HUES6 (cell line): ENCODE measurements at regions not wholly inside any gene's neighbourhood (a gene's known extent, or its start where the extent isn't known, plus 50 kb on each side); places are given as distances from the start of the nearest gene placed in this dataset.
"Not testable (repeated sequence)": the region's sequence is repeated elsewhere in the genome, so short reads cannot be mapped to it uniquely, and the experiment has no call there.

Source experiments
- H3K27ac ChIP-seq: 2 replicates; pipeline ENCODE4 v1.7.0; 2013; ENCODE audit warnings: low read depth, mild to moderate bottlenecking, low read length, inconsistent platforms
- H3K27me3 ChIP-seq: 2 replicates; pipeline ENCODE4 v1.6.1; 2013; ENCODE audit warnings: low read length; ENCODE audit not compliant: control insufficient read depth, insufficient read depth
- H3K36me3 ChIP-seq: 2 replicates; pipeline ENCODE4 v1.6.1; 2013; ENCODE audit warnings: low read length; ENCODE audit not compliant: control insufficient read depth, insufficient read depth
- H3K4me1 ChIP-seq: 2 replicates; pipeline ENCODE4 v1.6.1; 2013; ENCODE audit warnings: low read length; ENCODE audit not compliant: control insufficient read depth, insufficient read depth
- H3K4me3 ChIP-seq: 2 replicates; pipeline ENCODE4 v1.5.1; 2013; ENCODE audit warnings: low read depth, low read length
- H3K9ac ChIP-seq: one replicate; pipeline ENCODE4 v1.6.1; 2013; ENCODE audit warnings: mild to moderate bottlenecking, low read length
- H3K9me3 ChIP-seq: 2 replicates; pipeline ENCODE4 v1.6.1; 2013; ENCODE audit warnings: low read depth, low read length; ENCODE audit not compliant: control insufficient read depth, insufficient read depth

- Histone ChIP-seq H3K4me3 (no peak overlapping the region), H3K9me3 (peaks cover 15% of the 10 kb centered on the region), H3K36me3 (no peaks in the 10 kb centered on the region), H3K27ac (no peak overlapping the region), H3K9ac (no peak overlapping the region), H3K27me3 (no peaks in the 10 kb centered on the region), H3K4me1 (no peaks in the 10 kb centered on the region)
These were observed 220.7 kb upstream of the MSX2 start for GRCh38 chr5:174503461-174504265.

- Histone ChIP-seq H3K4me3 (no peak overlapping the region), H3K27me3 (no peaks in the 10 kb centered on the region), H3K9me3 (peaks cover 9% of the 10 kb centered on the region), H3K36me3 (no peaks in the 10 kb centered on the region), H3K9ac (no peak overlapping the region), H3K4me1 (no peaks in the 10 kb centered on the region), H3K27ac (no peak overlapping the region)
These were observed 220.1 kb upstream of the MSX2 start for GRCh38 chr5:174504266-174504726.

GRCh38 chr5:174505621-174506020 lies 218.8 kb upstream of the MSX2 start:
- Histone ChIP-seq H3K27ac (no peak overlapping the region), H3K9me3 (peaks cover 1% of the 10 kb centered on the region), H3K4me1 (no peaks in the 10 kb centered on the region)

GRCh38 chr5:174510782-174511453 lies 213.5 kb upstream of the MSX2 start:
- not testable (repeated sequence) for H3K9me3 ChIP-seq, H3K27me3 ChIP-seq, H3K9ac ChIP-seq, H3K27ac ChIP-seq, H3K36me3 ChIP-seq, H3K4me3 ChIP-seq, H3K4me1 ChIP-seq

More at GRCh38 chr5:174505621-174506020, 218.8 kb upstream of the MSX2 start:
- Histone ChIP-seq H3K4me3 (no peak overlapping the region), H3K9ac (no peak overlapping the region), H3K36me3 (no peaks in the 10 kb centered on the region), H3K27me3 (no peaks in the 10 kb centered on the region)

GRCh38 chr5:174511714-174512253 lies 212.6 kb upstream of the MSX2 start:
- no peak overlapping the region for H3K4me3 ChIP-seq
- H3K9ac ChIP-seq, result no peak overlapping the region
- no peaks in the 10 kb centered on the region for H3K4me1 ChIP-seq
- no peaks in the 10 kb centered on the region for H3K27me3 ChIP-seq
- H3K36me3 ChIP-seq, result no peaks in the 10 kb centered on the region
- H3K27ac ChIP-seq, result no peak overlapping the region
- H3K9me3 ChIP-seq, result peaks cover 3% of the 10 kb centered on the region; the same call in 1 of the 2 replicates

DNA sequence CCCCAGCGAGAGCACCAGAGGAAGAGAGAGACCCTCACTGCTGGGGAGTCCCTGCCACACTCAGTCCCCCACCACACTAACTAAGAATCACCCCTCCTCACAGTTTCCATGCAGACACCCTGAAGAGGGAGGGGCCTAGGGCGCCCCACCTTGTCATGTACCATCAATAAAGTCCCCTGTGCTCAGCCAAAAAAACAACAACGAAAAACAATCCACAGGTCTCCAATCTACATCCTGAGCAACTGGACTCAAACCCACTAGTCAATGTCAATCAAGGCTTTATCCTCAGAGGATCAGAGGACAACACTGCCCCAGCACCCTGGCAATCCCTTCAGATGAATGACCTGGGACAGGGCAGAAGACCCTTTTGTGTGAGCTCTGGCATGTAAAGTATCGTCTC lies 210.1 kb upstream of the MSX2 start:
- Histone ChIP-seq H3K36me3 (no peaks in the 10 kb centered on the region), H3K9ac (no peak overlapping the region), H3K27ac (no peak overlapping the region), H3K4me1 (peaks cover 12% of the 10 kb centered on the region), H3K4me3 (no peak overlapping the region), H3K9me3 (peaks cover 5% of the 10 kb centered on the region; the same call in 1 of the 2 replicates), H3K27me3 (no peaks in the 10 kb centered on the region)

DNA sequence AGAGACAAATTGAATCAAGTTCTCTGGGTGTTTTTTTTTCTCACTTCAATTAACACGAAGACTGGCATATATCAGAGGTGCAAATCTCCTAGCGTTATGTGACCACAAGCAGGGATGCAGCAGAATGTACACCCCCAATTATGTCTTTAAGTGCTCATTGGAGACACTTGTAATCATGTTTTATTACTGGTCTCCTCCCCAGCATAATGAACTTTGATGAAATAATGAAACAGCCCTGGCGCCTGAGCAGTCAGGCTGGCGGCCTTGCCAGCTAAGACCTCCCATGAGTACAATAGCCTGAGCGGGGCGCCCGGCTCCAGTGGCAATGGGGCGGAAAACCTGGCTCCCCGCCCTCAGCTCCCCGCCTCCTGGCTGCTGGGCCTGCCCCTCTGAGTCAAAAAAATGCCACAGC lies 209.4 kb upstream of the MSX2 start:
- no peak overlapping the region for H3K9ac ChIP-seq
- no peaks in the 10 kb centered on the region for H3K27me3 ChIP-seq
- H3K4me1 ChIP-seq, result peaks cover 19% of the 10 kb centered on the region
- H3K9me3 ChIP-seq, result peaks cover 5% of the 10 kb centered on the region; the same call in 1 of the 2 replicates
- H3K27ac ChIP-seq, result no peak overlapping the region
- no peak overlapping the region for H3K4me3 ChIP-seq
- no peaks in the 10 kb centered on the region for H3K36me3 ChIP-seq

GRCh38 chr5:174516741-174517140 lies 207.6 kb upstream of the MSX2 start:
- Histone ChIP-seq H3K9ac (no peak overlapping the region), H3K27ac (no peak overlapping the region), H3K4me1 (peaks cover 29% of the 10 kb centered on the region), H3K9me3 (peaks cover 5% of the 10 kb centered on the region; the same call in 1 of the 2 replicates), H3K36me3 (no peaks in the 10 kb centered on the region), H3K4me3 (no peak overlapping the region), H3K27me3 (peaks cover 11% of the 10 kb centered on the region; the same call in 1 of the 2 replicates)

- no peak overlapping the region for H3K4me3 ChIP-seq
- no peak overlapping the region for H3K9ac ChIP-seq
- H3K27me3 ChIP-seq, result peaks cover 15% of the 10 kb centered on the region; the same call in 1 of the 2 replicates
- H3K36me3 ChIP-seq, result no peaks in the 10 kb centered on the region
- peaks cover 29% of the 10 kb centered on the region for H3K4me1 ChIP-seq
- H3K27ac ChIP-seq, result no peak overlapping the region
- H3K9me3 ChIP-seq, result peaks cover 5% of the 10 kb centered on the region; the same call in 1 of the 2 replicates
These were observed 205.9 kb upstream of the MSX2 start for GRCh38 chr5:174518512-174518911.

DNA sequence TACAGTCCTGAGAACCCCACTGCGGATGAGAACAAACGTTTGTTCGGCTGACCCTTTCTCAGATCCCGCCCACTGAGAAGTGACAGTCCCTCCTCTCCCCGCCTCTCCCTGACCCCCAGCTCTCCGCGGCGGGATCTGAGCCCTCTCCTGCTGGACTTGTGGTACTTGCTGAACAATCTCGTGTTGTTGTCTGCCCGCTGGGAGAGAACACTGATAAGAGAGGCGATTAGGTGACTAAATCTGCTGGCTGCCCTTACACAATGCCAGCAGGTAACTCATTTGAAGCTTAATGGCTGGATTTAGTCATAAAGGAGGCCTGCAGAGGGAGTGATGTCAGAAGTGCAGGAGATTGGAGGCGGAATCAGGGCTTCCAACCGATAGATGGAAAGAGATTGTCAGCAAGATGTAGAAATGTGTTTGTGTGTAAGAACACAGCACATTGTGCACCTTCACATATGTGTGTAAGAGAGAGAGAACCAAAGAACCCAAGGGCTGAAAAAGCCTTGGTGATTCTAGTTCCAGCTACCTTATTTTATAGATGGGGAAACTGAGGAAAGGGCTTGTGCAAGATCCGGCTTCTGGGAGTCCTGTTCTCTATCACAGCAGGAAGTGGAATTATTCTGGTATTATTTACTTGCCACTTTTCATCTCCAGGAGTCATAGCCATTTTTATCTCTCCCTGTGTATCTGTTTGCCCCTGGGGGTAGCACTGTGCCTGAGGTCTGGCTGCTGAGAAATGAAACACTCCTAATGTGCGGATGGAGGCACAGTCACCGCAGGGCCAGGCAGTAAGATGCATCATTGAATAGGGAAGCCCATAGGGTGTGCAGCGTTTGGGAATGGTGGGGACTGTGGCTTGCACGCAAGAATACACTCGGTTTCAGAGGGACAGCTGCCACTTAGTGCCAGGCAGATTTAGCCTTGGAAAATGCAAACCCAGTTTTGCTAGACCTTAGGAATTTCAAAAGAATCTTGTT lies 203.7 kb upstream of the MSX2 start:
- Histone ChIP-seq H3K4me3 (0 out of 2 replicates have a peak overlapping the region, but pooled peaks have one; percentile 20), H3K9ac (no peak overlapping the region), H3K9me3 (peaks cover 5% of the 10 kb centered on the region; the same call in 1 of the 2 replicates), H3K4me1 (peaks cover 29% of the 10 kb centered on the region), H3K27me3 (peaks cover 15% of the 10 kb centered on the region; the same call in 1 of the 2 replicates), H3K36me3 (no peaks in the 10 kb centered on the region), H3K27ac (no peak overlapping the region)
